GM19397 (cell line): ENCODE measurements at regions not wholly inside any gene's neighbourhood (a gene's known extent, or its start where the extent isn't known, plus 50 kb on each side); places are given as distances from the start of the nearest gene placed in this dataset.

ENCODE experiments used
- ATAC-seq: cut with Tn5 transposase; IDR thresholded peaks from one replicate; pipeline ENCODE4 v1.9.1; 2021; ENCODE audit warnings: mild to moderate bottlenecking, moderate library complexity; ENCODE audit not compliant: unreplicated experiment

DNA sequence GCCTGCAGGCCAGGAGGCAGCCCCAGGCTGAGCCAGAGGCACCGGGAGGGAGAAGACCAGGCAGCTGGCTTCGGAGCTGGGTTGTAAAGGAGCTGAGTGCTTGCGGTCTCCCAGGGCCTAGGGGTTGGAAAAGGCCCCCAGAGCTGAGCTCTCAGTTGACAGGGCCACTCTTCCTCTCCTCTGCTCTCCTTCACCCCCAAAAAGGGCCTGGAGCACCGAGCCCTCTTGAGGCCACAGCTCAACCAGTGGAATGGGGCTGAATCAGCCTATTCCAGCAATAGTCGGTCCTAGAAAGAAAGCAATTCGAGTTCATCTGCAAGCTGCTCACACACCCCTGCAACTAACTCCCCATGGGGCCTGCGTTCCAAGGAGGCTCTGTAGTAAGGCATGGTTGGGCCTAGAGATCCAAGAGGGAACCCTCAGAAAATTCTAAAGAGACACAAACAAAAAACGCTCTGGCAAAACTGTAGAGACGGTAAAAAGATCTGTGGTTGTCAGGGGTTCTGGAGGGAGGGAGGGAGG, 205.0 kb downstream of the BUD13 start:
- no peak for ATAC-seq

GRCh38 chr11:116563712-116564047, 209.1 kb downstream of the BUD13 start:
- no peak for ATAC-seq

DNA sequence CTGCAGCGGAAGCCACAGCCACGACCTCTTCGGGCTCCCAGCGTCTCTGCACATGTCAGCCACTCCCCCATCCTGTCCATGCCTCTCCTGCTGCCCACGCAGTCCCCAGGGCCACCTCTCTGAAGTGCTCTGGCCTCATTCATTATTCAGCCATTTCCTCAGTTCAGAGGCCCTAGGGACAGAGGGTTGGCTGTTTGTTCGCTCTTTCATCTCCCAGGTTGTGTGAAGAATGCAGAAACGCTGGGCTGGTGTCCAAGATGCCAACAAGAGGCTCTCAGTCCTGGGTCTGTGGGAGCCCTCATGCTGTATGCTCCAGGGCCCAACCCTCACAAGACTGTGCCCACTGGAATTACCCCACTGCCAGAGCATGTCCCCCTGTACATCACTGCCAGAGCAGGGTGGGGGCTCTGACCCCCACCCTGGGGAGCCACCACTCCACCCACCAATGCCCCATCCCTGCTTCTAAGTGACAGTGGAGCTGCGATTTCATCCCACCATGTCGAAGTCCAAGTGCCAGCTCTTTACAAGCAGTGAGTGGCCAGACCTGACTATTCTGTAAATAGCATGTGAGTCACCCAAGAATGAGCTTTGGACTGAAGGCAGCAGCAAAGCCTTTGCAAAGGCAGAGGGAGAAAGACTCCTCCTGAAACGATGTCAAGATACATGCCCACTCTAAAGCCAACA, 209.6 kb downstream of the BUD13 start:
- no peak for ATAC-seq

DNA sequence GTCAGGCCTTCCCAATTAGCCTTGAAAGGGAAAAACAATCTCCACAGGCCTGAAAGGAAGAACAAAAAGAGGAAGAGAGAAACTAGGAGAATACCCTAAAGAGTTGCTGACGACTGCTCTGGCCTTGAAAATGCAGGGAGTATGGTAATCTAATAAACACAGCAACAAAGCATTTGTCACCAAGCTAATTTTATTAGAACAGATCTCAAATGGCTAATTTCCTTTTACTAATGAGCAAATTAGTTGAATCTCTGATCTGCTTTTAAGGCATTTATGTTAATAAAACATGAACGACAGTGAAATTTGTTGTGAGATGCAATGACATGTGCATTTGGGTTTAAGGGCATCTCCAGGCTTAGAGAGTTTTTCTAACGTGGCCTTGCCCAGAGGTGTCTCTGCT, 212.2 kb downstream of the BUD13 start:
- no peak for ATAC-seq

GRCh38 chr11:116558504-116559211, 214.1 kb downstream of the BUD13 start:
- ATAC-seq, result no peak

GRCh38 chr11:116557282-116557681, 215.5 kb downstream of the BUD13 start:
- no peak for ATAC-seq

- ATAC-seq, result no peak
Measured at GRCh38 chr11:116556483-116556882, 216.3 kb downstream of the BUD13 start.

- no peak for ATAC-seq
Measured at GRCh38 chr11:116553482-116553881, 219.3 kb downstream of the BUD13 start.

- no peak for ATAC-seq
Measured at GRCh38 chr11:116551576-116551975, 221.2 kb downstream of the BUD13 start.

DNA sequence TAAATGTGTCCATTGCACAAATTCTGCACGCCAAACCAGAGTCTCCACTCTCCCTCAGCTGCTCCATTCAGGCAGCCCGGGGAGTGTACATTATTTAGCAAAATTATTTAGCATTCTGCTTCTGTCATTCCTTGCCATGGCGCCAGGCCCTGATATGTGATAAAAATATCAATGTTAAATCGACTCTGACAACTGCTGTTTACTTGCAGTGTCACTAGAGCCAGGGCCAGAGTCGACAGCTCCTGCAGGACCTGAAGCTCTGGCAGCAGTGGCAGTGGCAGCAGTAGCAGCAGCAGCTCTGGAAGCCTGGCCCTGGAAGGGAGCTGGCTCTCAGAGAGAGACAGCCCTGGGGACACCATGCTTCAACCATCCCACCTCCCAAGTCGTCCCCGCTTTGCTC, 224.5 kb downstream of the BUD13 start:
- ATAC-seq, result no peak

DNA sequence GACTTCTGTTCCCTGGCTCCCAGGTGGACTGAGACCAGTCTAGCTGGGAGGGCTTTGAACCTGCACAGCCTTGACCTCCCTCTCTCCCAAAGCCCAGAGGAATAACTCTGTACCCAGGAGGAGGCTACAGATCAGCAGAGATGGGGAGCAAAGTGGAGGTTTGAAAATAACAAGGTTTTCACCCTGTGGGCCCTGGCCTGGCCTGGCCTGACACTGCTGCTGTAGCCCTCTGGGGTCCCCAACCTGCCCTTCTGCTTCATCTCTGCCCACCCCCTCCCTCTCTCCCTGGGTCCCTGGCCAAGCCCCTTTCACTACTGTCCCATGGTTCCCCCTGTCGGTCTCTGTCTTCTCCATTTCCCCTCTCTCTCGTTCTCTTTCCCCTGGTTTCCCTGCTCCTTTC, 225.2 kb downstream of the BUD13 start:
- no peak for ATAC-seq

DNA sequence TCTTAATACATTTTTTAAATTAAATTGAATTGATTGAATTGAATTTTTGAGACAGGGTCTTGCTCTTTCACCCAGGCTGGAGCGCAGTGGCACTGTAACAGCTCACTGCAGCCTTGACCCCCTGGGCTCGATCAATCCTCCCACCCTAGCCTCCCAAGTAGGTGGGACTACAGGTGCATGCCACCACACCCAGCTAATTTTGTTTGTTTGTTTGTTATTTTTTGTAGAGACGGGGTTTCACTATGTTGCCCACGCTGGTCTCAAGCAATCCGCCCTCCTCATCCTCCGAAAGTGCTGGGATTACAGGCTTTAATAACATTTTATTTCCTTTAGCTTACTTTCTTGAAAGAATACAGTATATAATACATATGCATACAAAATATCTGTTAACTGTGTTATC, 226.9 kb downstream of the BUD13 start:
- ATAC-seq, result no peak

- ATAC-seq, result no peak
Measured at GRCh38 chr11:116544721-116545120, 228.1 kb downstream of the BUD13 start.

DNA sequence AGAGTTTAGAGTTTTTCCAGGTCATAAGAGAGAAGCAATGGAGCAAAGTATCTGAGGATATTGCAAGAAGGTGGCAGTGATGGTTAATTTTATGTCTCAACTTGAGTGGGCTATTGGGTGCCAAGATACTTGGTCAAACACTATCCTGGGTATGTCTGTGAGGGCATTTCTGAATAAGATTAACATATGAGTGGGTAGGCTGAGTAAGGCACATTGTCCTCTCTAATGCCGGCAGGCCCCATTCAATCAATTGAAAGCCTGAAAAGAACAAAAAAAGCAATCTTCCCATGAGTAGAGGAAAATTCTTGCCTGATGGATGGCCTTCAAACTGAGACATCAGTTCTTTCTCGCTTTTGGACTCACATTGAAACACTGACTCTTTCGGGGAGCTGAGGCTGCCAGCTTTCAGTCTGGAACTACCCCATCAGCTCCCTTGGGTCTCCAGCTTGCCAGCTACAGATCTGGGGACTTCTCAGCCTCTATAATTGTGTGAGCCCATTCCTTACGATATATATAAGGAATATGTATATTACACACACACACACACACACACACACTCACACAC, 228.8 kb downstream of the BUD13 start:
- no peak for ATAC-seq

GRCh38 chr11:116543099-116543498, 229.7 kb downstream of the BUD13 start:
- no peak for ATAC-seq

DNA sequence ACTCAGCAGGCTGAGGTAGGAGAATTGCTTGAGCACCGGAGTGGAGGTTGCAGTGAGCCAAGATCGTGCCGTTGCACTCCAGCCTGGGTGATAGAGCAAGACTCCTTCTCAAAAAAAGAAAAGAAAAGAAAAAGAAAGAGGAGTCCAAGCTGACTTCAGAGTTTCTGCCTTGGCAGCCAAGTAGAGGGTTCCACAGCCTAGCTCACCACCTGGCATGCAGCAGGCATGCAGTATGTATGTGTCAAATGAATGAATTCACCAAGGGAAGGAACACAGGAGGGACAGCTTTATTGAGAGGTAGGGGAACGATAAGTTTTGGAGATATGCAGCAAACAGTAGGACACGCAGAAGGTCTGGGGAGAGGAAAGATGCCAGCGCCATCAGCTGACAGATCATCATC, 230.4 kb downstream of the BUD13 start:
- ATAC-seq, result no peak

DNA sequence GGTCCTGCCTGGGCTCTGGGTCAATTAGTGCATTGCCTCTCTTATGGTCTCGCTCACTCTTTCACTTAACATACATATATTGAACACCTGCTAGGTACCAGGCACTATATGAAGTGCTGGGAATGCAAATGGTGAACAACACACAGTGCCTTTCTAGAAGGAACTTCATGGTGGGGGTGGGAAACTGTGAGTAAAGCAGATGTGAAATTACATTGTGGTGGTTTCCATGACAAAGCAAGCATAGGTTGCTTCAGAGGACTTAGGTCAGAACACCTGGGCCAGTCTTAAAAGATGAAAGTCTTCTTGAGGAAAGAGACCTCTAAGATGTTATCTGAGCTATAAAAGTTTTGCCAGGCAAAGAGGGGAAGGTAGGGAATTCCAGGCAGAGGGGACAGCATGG, 231.3 kb downstream of the BUD13 start:
- no peak for ATAC-seq

GRCh38 chr11:116540645-116541304, 232.0 kb downstream of the BUD13 start:
- ATAC-seq, result no peak

- no peak for ATAC-seq
Measured at GRCh38 chr11:116539836-116540418, 232.9 kb downstream of the BUD13 start.

- no peak for ATAC-seq
Measured at GRCh38 chr11:116539211-116539610, 233.6 kb downstream of the BUD13 start.

- ATAC-seq, result no peak
Measured at GRCh38 chr11:116538677-116539076, 234.1 kb downstream of the BUD13 start.
